RWPE2 (cell line): ENCODE measurements at regions not wholly inside any gene's neighbourhood (a gene's known extent, or its start where the extent isn't known, plus 50 kb on each side); places are given as distances from the start of the nearest gene placed in this dataset.

Experiments
- ATAC-seq: fragments of 200-7000 bp; cut with Tn5 transposase; 3 replicates; pipeline ENCODE4 v1.9.1; 2021; ENCODE audit warnings: low read depth
- DNase-seq: peaks from one replicate; pipeline ENCODE4 v3.0.0-alpha.2; 2020; ENCODE audit warnings: low spot score
- H3K27ac ChIP-seq: fragments of 450-650 bp; 2 replicates; pipeline ENCODE4 v1.5.1; 2017; ENCODE audit warnings: mild to moderate bottlenecking; ENCODE audit not compliant: poor library complexity, severe bottlenecking
- H3K27me3 ChIP-seq: fragments of 250-450 bp; sonication (Bioruptor Pico); 2 replicates; pipeline ENCODE4 v1.5.1; 2021; ENCODE audit warnings: mild to moderate bottlenecking, moderate library complexity; ENCODE audit not compliant: insufficient read depth, poor library complexity, severe bottlenecking
- H3K36me3 ChIP-seq: fragments of 250-450 bp; sonication (Bioruptor Pico); 2 replicates; pipeline ENCODE4 v1.5.1; 2020; ENCODE audit warnings: low read depth, mild to moderate bottlenecking, moderate library complexity
- H3K4me1 ChIP-seq: fragments of 250-450 bp; sonication (Bioruptor Pico); 2 replicates; pipeline ENCODE4 v1.5.1; 2021; ENCODE audit warnings: mild to moderate bottlenecking, moderate library complexity; ENCODE audit not compliant: insufficient read depth, poor library complexity, severe bottlenecking
- H3K4me3 ChIP-seq: fragments of 250-450 bp; sonication (Bioruptor Pico); 2 replicates; pipeline ENCODE4 v1.5.1; 2021; ENCODE audit warnings: mild to moderate bottlenecking, moderate library complexity; ENCODE audit not compliant: severe bottlenecking
- H3K9me3 ChIP-seq: fragments of 250-450 bp; sonication (Bioruptor Pico); 2 replicates; pipeline ENCODE4 v1.5.1; 2021; ENCODE audit warnings: mild to moderate bottlenecking, moderate library complexity; ENCODE audit not compliant: severe bottlenecking
- CTCF ChIP-seq: fragments of 450-650 bp; IDR thresholded peaks from one replicate; pipeline ENCODE4 v1.5.1; 2017; ENCODE audit warnings: mild to moderate bottlenecking, moderate library complexity; ENCODE audit not compliant: poor library complexity, severe bottlenecking

GRCh38 chr6:25053875-25054371 lies 118.2 kb upstream of the RIPOR2 start:
- TF ChIP-seq CTCF = no peak
- Histone ChIP-seq H3K36me3 (no peaks in the 10 kb centered on the region), H3K4me1 (peaks cover 16% of the 10 kb centered on the region), H3K27me3 (peaks cover 2% of the 10 kb centered on the region), H3K4me3 (no peak overlapping the region), H3K9me3 (no peaks in the 10 kb centered on the region), H3K27ac (no peak overlapping the region)
- DNase-seq = no peak
- ATAC-seq = no peak

GRCh38 chr6:25054469-25054868 lies 118.7 kb upstream of the RIPOR2 start:
- no peak for TF ChIP-seq CTCF
- Histone ChIP-seq H3K4me1 (peaks cover 16% of the 10 kb centered on the region), H3K4me3 (no peak overlapping the region), H3K27me3 (peaks cover 2% of the 10 kb centered on the region), H3K36me3 (no peaks in the 10 kb centered on the region), H3K27ac (no peak overlapping the region), H3K9me3 (no peaks in the 10 kb centered on the region)
- DNase-seq (no peak), ATAC-seq (no peak)

GRCh38 chr6:25056130-25056529 lies 120.4 kb upstream of the RIPOR2 start:
- no peak for ATAC-seq
- no peak overlapping the region for H3K4me3 ChIP-seq
- no peaks in the 10 kb centered on the region for H3K9me3 ChIP-seq
- no peak overlapping the region for H3K27ac ChIP-seq
- no peak for TF ChIP-seq CTCF
- H3K27me3 ChIP-seq = no peaks in the 10 kb centered on the region
- peaks cover 9% of the 10 kb centered on the region for H3K4me1 ChIP-seq
- no peaks in the 10 kb centered on the region for H3K36me3 ChIP-seq
- no peak for DNase-seq

GRCh38 chr6:25057111-25057905 lies 121.5 kb upstream of the RIPOR2 start:
- Histone ChIP-seq H3K36me3 (no peaks in the 10 kb centered on the region), H3K27me3 (no peaks in the 10 kb centered on the region), H3K9me3 (no peaks in the 10 kb centered on the region), H3K4me1 (peaks cover 6% of the 10 kb centered on the region), H3K4me3 (no peak overlapping the region), H3K27ac (no peak overlapping the region)
- DNase-seq (no peak), ATAC-seq (no peak)
- no peak for TF ChIP-seq CTCF

GRCh38 chr6:25058441-25058840 lies 122.7 kb upstream of the RIPOR2 start:
- Histone ChIP-seq H3K9me3 (no peaks in the 10 kb centered on the region), H3K4me1 (peaks cover 6% of the 10 kb centered on the region), H3K4me3 (no peak overlapping the region), H3K27me3 (no peaks in the 10 kb centered on the region), H3K36me3 (no peaks in the 10 kb centered on the region), H3K27ac (no peak overlapping the region)
- TF ChIP-seq CTCF = no peak
- no peak for DNase-seq
- ATAC-seq = no peak
